Hepatocyte (in vitro differentiated cells): ENCODE measurements at regions not wholly inside any gene's neighbourhood (a gene's known extent, or its start where the extent isn't known, plus 50 kb on each side); places are given as distances from the start of the nearest gene placed in this dataset.

Source experiments
- DNase-seq: peaks from one replicate; pipeline ENCODE4 v3.0.0-alpha.2; 2016; ENCODE audit warnings: low spot score
- H2AFZ ChIP-seq: fragments of 200-600 bp; sonication (generic); 2 replicates; pipeline ENCODE4 v1.6.0; 2016; ENCODE audit warnings: antibody characterized with exemption, mild to moderate bottlenecking
- H3K27ac ChIP-seq: fragments of 200-600 bp; sonication (generic); 2 replicates; pipeline ENCODE4 v1.5.1; 2016; ENCODE audit warnings: mild to moderate bottlenecking
- H3K27me3 ChIP-seq: fragments of 200-600 bp; sonication (generic); 2 replicates; pipeline ENCODE4 v1.6.1; 2016
- H3K36me3 ChIP-seq: fragments of 200-600 bp; sonication (generic); replicated peaks from 2 replicates; pipeline ENCODE4 v1.5.1; 2016; ENCODE audit warnings: low read depth; ENCODE audit not compliant: insufficient read depth
- H3K4me1 ChIP-seq: fragments of 200-600 bp; sonication (generic); 2 replicates; pipeline ENCODE4 v1.5.1; 2016; ENCODE audit warnings: mild to moderate bottlenecking, moderate library complexity; ENCODE audit not compliant: insufficient read depth
- H3K4me2 ChIP-seq: fragments of 200-600 bp; sonication (generic); 2 replicates; pipeline ENCODE4 v1.6.0; 2016
- H3K4me3 ChIP-seq: fragments of 200-600 bp; sonication (generic); 2 replicates; pipeline ENCODE4 v1.5.1; 2016; ENCODE audit warnings: mild to moderate bottlenecking
- H3K79me2 ChIP-seq: fragments of 200-600 bp; sonication (generic); 2 replicates; pipeline ENCODE4 v1.6.0; 2017; ENCODE audit warnings: mild to moderate bottlenecking
- H3K9me2 ChIP-seq: fragments of 200-600 bp; sonication (generic); replicated peaks from 2 replicates; pipeline ENCODE4 v1.6.0; 2017; ENCODE audit warnings: mild to moderate bottlenecking; ENCODE audit not compliant: insufficient read depth
- H3K9me3 ChIP-seq: fragments of 200-600 bp; sonication (generic); 2 replicates; pipeline ENCODE4 v1.5.1; 2016; ENCODE audit warnings: low read depth, mild to moderate bottlenecking
- H4K20me1 ChIP-seq: fragments of 200-600 bp; sonication (generic); 2 replicates; pipeline ENCODE4 v1.6.0; 2016; ENCODE audit warnings: mild to moderate bottlenecking; ENCODE audit not compliant: insufficient read depth, poor library complexity, severe bottlenecking
- EZH2 ChIP-seq: fragments of 200-600 bp; sonication (generic); IDR thresholded peaks from 2 replicates; pipeline ENCODE4 v1.6.1; 2016; ENCODE audit warnings: antibody characterized with exemption, mild to moderate bottlenecking, borderline replicate concordance
- EZH2phosphoT487 ChIP-seq: fragments of 200-600 bp; sonication (generic); IDR thresholded peaks from one replicate; pipeline ENCODE4 v1.6.1; 2018; ENCODE audit warnings: antibody characterized with exemption, mild to moderate bottlenecking, low read depth, moderate library complexity; ENCODE audit not compliant: unreplicated experiment, severe bottlenecking
- WGBS: methylation state at CpG from one replicate; pipeline ENCODE4 v1.1.6; 2016; ENCODE audit warnings: low lambda C conversion rate; ENCODE audit errors: missing lambda C conversion rate; 5-methylcytosine and 5-hydroxymethylcytosine counted together
- TF ChIP-seq, protein P1 (sequence below): fragments of 200-600 bp; sonication (generic); IDR thresholded peaks from 2 replicates; pipeline ENCODE4 v1.5.1; 2016; ENCODE audit warnings: antibody characterized with exemption, mild to moderate bottlenecking; ENCODE audit not compliant: poor library complexity

DNA sequence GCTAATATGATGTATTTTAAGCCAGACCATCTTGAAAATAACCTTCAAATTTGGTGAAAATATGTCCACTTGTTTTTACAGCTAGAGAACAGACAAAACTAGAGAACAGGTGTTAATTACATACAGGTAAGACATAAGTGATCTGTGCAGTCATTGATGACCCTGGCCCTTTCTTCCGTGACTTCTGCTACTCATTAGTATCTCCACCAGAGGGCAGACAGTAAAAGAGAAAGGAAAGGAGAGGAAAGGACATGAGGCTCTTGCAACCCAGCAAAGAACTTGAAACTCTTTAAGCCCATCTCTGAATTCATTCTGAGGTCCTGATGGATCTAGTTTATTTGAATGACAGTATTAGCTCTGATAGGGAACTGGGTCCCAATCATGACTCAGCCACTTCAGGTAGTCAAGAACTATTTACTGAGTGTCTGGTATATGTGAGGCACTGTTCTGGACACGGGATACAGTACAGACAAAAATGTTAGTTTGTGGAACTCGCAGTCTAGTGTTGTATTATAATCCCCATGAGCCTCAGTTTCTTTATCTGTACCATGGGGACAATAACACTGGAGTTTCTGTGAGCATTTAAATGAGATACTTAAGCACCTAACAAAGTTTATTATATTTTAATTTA, 121.0 kb upstream of the TEX13D start:
- 62% methylated on average over 3 of the region's 3 CpGs for WGBS

DNA sequence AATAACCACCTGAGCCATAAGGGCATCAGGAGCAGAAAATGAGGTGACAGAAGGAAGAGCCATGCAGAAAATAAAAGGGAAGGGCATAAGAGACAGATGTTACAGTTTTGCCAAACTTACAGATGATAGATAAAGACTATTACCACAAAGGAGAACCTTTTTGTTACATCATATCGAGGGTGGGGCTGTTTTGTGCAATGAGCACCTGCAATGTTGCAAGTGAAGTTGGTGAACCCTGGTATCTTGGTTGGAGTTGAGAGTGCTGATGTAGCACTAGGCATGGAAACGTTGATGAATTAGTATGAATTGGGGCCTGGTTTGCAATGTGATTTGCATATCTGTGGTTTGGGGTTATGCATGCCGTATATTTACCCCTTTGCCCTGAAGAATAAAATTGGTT, 119.8 kb upstream of the TEX13D start:
- no peak overlapping the region for H3K4me3 ChIP-seq
- 68% methylated on average over 3 of the region's 3 CpGs for WGBS
- no peak for DNase-seq
- H3K9me3 ChIP-seq, result no peaks in the 10 kb centered on the region
- H3K9me2 ChIP-seq, result no peaks in the 10 kb centered on the region
- no peaks in the 10 kb centered on the region for H3K36me3 ChIP-seq
- H3K79me2 ChIP-seq, result no peaks in the 10 kb centered on the region
- no peaks in the 10 kb centered on the region for H4K20me1 ChIP-seq
- TF ChIP-seq EZH2phosphoT487 (no peak), EZH2 (no peak)
- TF ChIP-seq, protein P1, sequence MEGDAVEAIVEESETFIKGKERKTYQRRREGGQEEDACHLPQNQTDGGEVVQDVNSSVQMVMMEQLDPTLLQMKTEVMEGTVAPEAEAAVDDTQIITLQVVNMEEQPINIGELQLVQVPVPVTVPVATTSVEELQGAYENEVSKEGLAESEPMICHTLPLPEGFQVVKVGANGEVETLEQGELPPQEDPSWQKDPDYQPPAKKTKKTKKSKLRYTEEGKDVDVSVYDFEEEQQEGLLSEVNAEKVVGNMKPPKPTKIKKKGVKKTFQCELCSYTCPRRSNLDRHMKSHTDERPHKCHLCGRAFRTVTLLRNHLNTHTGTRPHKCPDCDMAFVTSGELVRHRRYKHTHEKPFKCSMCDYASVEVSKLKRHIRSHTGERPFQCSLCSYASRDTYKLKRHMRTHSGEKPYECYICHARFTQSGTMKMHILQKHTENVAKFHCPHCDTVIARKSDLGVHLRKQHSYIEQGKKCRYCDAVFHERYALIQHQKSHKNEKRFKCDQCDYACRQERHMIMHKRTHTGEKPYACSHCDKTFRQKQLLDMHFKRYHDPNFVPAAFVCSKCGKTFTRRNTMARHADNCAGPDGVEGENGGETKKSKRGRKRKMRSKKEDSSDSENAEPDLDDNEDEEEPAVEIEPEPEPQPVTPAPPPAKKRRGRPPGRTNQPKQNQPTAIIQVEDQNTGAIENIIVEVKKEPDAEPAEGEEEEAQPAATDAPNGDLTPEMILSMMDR, result no peak
- no peaks in the 10 kb centered on the region for H3K27me3 ChIP-seq
- no peak overlapping the region for H2AFZ ChIP-seq
- no peaks in the 10 kb centered on the region for H3K4me1 ChIP-seq
- H3K4me2 ChIP-seq, result no peak overlapping the region
- H3K27ac ChIP-seq, result no peak overlapping the region

More for the DNA sequence above, 121.0 kb upstream of the TEX13D start:
- no peaks in the 10 kb centered on the region for H3K27me3 ChIP-seq
- TF ChIP-seq, protein P1, result peak; percentile 45
- TF ChIP-seq EZH2 (no peak), EZH2phosphoT487 (no peak)
- H2AFZ ChIP-seq, result no peak overlapping the region
- H3K4me3 ChIP-seq, result no peak overlapping the region
- H3K9me3 ChIP-seq, result no peaks in the 10 kb centered on the region
- no peaks in the 10 kb centered on the region for H3K79me2 ChIP-seq
- no peaks in the 10 kb centered on the region for H3K9me2 ChIP-seq
- peak; percentile 37 for DNase-seq
- no peaks in the 10 kb centered on the region for H3K4me1 ChIP-seq
- H3K36me3 ChIP-seq, result no peaks in the 10 kb centered on the region
- H3K4me2 ChIP-seq, result no peak overlapping the region
- no peaks in the 10 kb centered on the region for H4K20me1 ChIP-seq
- no peak overlapping the region for H3K27ac ChIP-seq

DNA sequence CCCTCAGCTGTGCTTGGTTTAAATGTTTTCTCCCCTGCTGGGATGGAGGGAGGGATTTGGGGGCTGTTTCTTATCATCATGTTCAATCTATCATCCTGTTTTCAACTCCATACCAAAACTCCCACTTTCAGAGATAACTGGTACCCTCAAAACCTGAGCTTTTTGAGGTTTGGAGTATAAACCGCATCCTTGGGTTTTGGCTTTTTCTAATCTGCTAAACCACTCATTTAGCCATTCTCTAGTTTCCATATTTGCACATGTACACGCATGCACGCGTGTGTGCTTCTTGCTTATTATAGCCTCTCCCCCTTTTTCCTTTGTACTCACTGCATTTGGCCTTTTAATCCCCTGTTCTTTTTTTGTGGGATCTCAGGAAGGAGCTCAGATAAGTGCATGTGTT, 116.7 kb upstream of the TEX13D start:
- no peak overlapping the region for H3K4me3 ChIP-seq
- no peaks in the 10 kb centered on the region for H3K9me2 ChIP-seq
- no peaks in the 10 kb centered on the region for H3K9me3 ChIP-seq
- TF ChIP-seq, protein P1, result no peak
- no peak for TF ChIP-seq EZH2
- TF ChIP-seq EZH2phosphoT487, result no peak
- H3K27ac ChIP-seq, result no peak overlapping the region
- no peaks in the 10 kb centered on the region for H4K20me1 ChIP-seq
- no peaks in the 10 kb centered on the region for H3K36me3 ChIP-seq
- no peak for DNase-seq
- no peaks in the 10 kb centered on the region for H3K79me2 ChIP-seq
- H2AFZ ChIP-seq, result no peak overlapping the region
- H3K27me3 ChIP-seq, result no peaks in the 10 kb centered on the region
- no peak overlapping the region for H3K4me2 ChIP-seq
- no peaks in the 10 kb centered on the region for H3K4me1 ChIP-seq
- 79% methylated on average over 4 of the region's 4 CpGs for WGBS
